ENCODE measurements at regions not wholly inside any gene's neighbourhood (a gene's known extent, or its start where the extent isn't known, plus 50 kb on each side); places are given as distances from the start of the nearest gene placed in this dataset.

- Histone ChIP-seq H2AFZ (ENCODE audit: low read length) (no peak overlapping the region), H3K27me3 (ENCODE audit: control insufficient read depth, insufficient read depth, low read length) (no peaks in the 10 kb centered on the region), H3K9ac (ENCODE audit: insufficient read depth, low read length) (no peak overlapping the region), H3K36me3 (ENCODE audit: control insufficient read depth, insufficient read depth, low read length) (no peaks in the 10 kb centered on the region), H3K4me3 (replicated peaks in 1 of 4; ENCODE audit: control extremely low read depth in 1 of 4, insufficient read depth in 1 of 4, low read depth in 3 of 4, low read length in 4 of 4) (no peak overlapping the region), H3K4me2 (ENCODE audit: extremely low read depth, insufficient read depth, low read length) (no peak overlapping the region), H3K4me1 (ENCODE audit: control insufficient read depth, extremely low read depth, insufficient read depth, low read length) (no peaks in the 10 kb centered on the region), H3K79me2 (ENCODE audit: control insufficient read depth, insufficient read depth, low read length) (no peaks in the 10 kb centered on the region), H3K27ac (ENCODE audit: insufficient read depth, low read length) (no peak overlapping the region), H3K9me3 (ENCODE audit: control insufficient read depth, insufficient read depth, low read depth, low read length) (no peaks in the 10 kb centered on the region), H4K20me1 (ENCODE audit: control insufficient read depth, extremely low read depth, insufficient read depth, low read length) (no peaks in the 10 kb centered on the region)
- DNase-seq (ENCODE audit: low read depth in 2 of 2), result no peak
- TF ChIP-seq EZH2 (IDR thresholded peaks at IDR 0.05; ENCODE audit: low read length, missing control alignments) (no peak), CTCF (conservative IDR thresholded peaks at IDR 0.05 in 1 of 2, IDR thresholded peaks at IDR 0.05 in 1 of 2; ENCODE audit: low read depth in 1 of 2, low read length in 2 of 2) (no peak)
Measured at GRCh38 chr2:104280216-104280615, 573.7 kb upstream of the POU3F3 start.

- no peak for TF ChIP-seq EZH2 (IDR thresholded peaks at IDR 0.05; ENCODE audit: low read length, missing control alignments)
- no peak for TF ChIP-seq CTCF (conservative IDR thresholded peaks at IDR 0.05 in 1 of 2, IDR thresholded peaks at IDR 0.05 in 1 of 2; ENCODE audit: low read depth in 1 of 2, low read length in 2 of 2)
- no peaks in the 10 kb centered on the region for H3K9me3 ChIP-seq (ENCODE audit: control insufficient read depth, insufficient read depth, low read depth, low read length)
- H3K4me2 ChIP-seq (ENCODE audit: extremely low read depth, insufficient read depth, low read length), result no peak overlapping the region
- peak in 1 of 2 donors; percentile 1 for DNase-seq (ENCODE audit: low read depth in 2 of 2)
- no peak overlapping the region for H2AFZ ChIP-seq (ENCODE audit: low read length)
- H4K20me1 ChIP-seq (ENCODE audit: control insufficient read depth, extremely low read depth, insufficient read depth, low read length), result no peaks in the 10 kb centered on the region
- no peaks in the 10 kb centered on the region for H3K79me2 ChIP-seq (ENCODE audit: control insufficient read depth, insufficient read depth, low read length)
- H3K36me3 ChIP-seq (ENCODE audit: control insufficient read depth, insufficient read depth, low read length), result no peaks in the 10 kb centered on the region
- H3K4me1 ChIP-seq (ENCODE audit: control insufficient read depth, extremely low read depth, insufficient read depth, low read length), result no peaks in the 10 kb centered on the region
- H3K27me3 ChIP-seq (ENCODE audit: control insufficient read depth, insufficient read depth, low read length), result no peaks in the 10 kb centered on the region
- H3K9ac ChIP-seq (ENCODE audit: insufficient read depth, low read length), result no peak overlapping the region
- H3K27ac ChIP-seq (ENCODE audit: insufficient read depth, low read length), result no peak overlapping the region
- H3K4me3 ChIP-seq (replicated peaks in 1 of 4; ENCODE audit: control extremely low read depth in 1 of 4, insufficient read depth in 1 of 4, low read depth in 3 of 4, low read length in 4 of 4), result no peak overlapping the region
Measured at GRCh38 chr2:104286841-104287240, 567.1 kb upstream of the POU3F3 start.

GRCh38 chr2:104289651-104290565 is 564.0 kb upstream of the POU3F3 start:
- Histone ChIP-seq H4K20me1 (ENCODE audit: control insufficient read depth, extremely low read depth, insufficient read depth, low read length) (no peaks in the 10 kb centered on the region), H3K79me2 (ENCODE audit: control insufficient read depth, insufficient read depth, low read length) (no peaks in the 10 kb centered on the region), H3K27ac (ENCODE audit: insufficient read depth, low read length) (no peak overlapping the region), H3K36me3 (ENCODE audit: control insufficient read depth, insufficient read depth, low read length) (no peaks in the 10 kb centered on the region), H3K4me3 (replicated peaks in 1 of 4; ENCODE audit: control extremely low read depth in 1 of 4, insufficient read depth in 1 of 4, low read depth in 3 of 4, low read length in 4 of 4) (no peak overlapping the region), H3K4me2 (ENCODE audit: extremely low read depth, insufficient read depth, low read length) (no peak overlapping the region), H3K4me1 (ENCODE audit: control insufficient read depth, extremely low read depth, insufficient read depth, low read length) (no peaks in the 10 kb centered on the region), H3K27me3 (ENCODE audit: control insufficient read depth, insufficient read depth, low read length) (no peaks in the 10 kb centered on the region), H2AFZ (ENCODE audit: low read length) (no peak overlapping the region), H3K9me3 (ENCODE audit: control insufficient read depth, insufficient read depth, low read depth, low read length) (no peaks in the 10 kb centered on the region), H3K9ac (ENCODE audit: insufficient read depth, low read length) (no peak overlapping the region)
- no peak for DNase-seq (ENCODE audit: low read depth in 2 of 2)
- TF ChIP-seq EZH2 (IDR thresholded peaks at IDR 0.05; ENCODE audit: low read length, missing control alignments) (no peak), CTCF (conservative IDR thresholded peaks at IDR 0.05 in 1 of 2, IDR thresholded peaks at IDR 0.05 in 1 of 2; ENCODE audit: low read depth in 1 of 2, low read length in 2 of 2) (no peak)

All from fibroblast of lung (primary cell).